GM13976 (cell line): ENCODE measurements at regions not wholly inside any gene's neighbourhood (a gene's known extent, or its start where the extent isn't known, plus 50 kb on each side); places are given as distances from the start of the nearest gene placed in this dataset.

ENCODE experiments used
- DNase-seq: peaks from one replicate; pipeline ENCODE4 v3.0.0; 2012; ENCODE audit warnings: low spot score
- in situ Hi-C: fragments of 300-500 bp; cut with MboI; formaldehyde crosslinking; loops from one replicate; pipeline ENCODE4 v1.12.0; 2022; ENCODE audit warnings: low sequenced_read_pairs, mixed read lengths, inconsistent platforms; ENCODE audit not compliant: unreplicated experiment
- TF ChIP-seq, protein P1 (sequence below): IDR thresholded peaks from 2 replicates; pipeline ENCODE4 v1.5.1; 2012; ENCODE audit warnings: borderline replicate concordance, mild to moderate bottlenecking; ENCODE audit not compliant: insufficient read depth; ENCODE audit errors: extremely low read depth, missing control alignments, control extremely low read depth

DNA sequence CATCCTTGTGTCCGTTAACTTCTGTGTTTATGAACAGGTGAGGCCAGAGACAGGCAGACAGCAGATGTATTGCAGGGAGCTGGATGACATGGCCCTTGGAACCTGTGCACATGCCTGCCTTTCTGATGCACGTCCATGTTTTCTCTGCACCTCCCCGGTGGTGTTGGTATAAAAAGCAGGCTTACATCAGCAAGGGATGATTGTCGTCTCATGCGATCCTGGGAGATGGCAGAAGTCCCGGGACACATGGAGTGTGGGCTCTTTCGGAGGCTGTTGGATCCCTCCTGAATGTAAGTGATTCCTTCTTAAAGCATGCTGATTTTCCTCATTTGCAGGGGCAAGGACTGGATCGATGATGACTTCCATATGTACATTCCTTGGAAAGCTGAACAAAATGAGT, 134.8 kb downstream of the SNRPN start:
- no peak for DNase-seq
- in situ Hi-C loops: no loop called here
- TF ChIP-seq, protein P1, sequence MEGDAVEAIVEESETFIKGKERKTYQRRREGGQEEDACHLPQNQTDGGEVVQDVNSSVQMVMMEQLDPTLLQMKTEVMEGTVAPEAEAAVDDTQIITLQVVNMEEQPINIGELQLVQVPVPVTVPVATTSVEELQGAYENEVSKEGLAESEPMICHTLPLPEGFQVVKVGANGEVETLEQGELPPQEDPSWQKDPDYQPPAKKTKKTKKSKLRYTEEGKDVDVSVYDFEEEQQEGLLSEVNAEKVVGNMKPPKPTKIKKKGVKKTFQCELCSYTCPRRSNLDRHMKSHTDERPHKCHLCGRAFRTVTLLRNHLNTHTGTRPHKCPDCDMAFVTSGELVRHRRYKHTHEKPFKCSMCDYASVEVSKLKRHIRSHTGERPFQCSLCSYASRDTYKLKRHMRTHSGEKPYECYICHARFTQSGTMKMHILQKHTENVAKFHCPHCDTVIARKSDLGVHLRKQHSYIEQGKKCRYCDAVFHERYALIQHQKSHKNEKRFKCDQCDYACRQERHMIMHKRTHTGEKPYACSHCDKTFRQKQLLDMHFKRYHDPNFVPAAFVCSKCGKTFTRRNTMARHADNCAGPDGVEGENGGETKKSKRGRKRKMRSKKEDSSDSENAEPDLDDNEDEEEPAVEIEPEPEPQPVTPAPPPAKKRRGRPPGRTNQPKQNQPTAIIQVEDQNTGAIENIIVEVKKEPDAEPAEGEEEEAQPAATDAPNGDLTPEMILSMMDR: no peak

DNA sequence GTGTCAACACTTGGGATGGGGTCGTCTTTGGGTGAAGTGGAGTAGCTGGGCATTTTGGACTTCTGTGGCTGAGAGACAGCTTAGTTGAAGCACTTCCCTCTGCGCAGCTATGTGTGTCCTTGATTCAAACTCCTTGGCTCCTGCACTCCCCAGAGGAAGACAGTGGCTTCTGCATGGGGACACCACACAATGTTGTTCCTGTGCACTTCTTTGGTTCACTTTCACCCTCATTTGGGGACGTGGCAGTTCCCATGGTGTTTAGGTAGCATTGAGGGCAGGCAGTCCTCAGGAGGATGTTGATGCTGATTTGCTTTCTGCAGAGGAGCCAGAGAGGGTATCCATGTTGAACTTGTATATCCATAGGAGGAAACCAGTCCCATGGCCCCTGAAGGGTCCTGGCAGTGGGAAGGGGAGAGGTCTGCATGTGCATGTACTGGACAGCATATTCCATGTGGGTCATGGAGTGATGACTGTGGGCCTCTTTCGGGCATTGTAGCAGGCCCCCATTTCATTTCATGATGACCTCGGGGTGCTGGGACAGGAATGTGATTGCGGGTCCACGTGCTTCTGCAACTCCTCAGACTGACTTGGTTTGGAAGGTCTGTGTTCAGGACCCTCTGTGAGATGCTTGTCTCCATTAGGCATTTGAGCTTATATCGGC, 135.4 kb downstream of the SNRPN start:
- DNase-seq: no peak
- in situ Hi-C loops: no loop called here
- TF ChIP-seq, protein P1: no peak

DNA sequence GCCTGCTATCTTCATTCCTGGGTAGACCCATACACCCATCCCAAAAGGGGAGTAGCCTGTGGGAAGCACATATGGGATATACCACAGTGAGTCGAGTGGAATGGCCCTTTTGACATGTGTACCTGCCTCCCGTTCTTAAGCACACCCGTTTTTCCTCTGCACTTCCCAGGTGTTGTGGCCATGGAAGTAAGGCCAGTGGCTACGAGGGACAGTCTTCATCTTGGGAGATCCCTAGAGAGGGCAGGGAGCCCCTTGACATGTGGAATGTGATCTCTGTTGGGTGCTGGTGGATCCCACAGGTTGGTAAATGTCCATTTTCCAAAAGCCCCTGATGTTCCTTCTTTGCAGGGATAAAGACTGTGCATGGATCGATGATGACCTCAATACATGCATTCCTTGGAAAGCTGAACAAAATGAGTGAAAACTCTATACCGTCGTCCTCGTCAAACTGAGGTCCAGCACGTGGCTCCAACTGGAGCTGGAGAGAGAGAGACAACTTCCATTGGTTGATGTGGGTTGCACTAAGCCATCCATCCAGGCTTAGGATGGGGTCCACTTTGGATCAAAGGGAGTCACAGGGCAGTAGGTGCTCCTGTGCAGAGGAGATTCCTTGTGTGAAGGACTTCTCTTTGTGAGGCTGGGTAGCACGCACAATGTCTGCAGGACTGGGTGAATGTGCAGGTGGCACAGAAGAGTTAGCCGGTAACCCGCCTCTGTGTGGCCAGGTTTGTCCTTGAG, 136.8 kb downstream of the SNRPN start:
- TF ChIP-seq, protein P1: no peak
- no peak for DNase-seq
- in situ Hi-C loops: no loop called here

DNA sequence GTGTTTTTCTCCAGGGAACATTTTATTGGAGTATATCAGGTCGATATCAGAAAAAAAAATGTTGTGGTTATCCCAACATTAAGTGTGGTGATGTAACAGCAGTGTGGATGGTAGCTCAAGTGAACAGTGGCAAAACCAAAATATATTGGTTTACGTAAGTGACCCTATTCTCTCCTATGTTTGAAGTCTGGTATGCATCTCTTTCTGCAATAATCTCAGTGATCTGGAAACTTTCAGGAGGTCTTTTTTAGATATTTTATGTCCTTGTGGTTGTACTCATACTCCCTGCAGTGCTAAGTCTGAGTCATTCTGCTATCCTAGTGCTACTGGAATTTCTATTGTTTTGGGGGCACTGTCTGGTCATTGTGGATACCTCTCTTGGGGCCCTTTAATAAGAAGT, 137.9 kb downstream of the SNRPN start:
- in situ Hi-C loops: no loop called here

DNA sequence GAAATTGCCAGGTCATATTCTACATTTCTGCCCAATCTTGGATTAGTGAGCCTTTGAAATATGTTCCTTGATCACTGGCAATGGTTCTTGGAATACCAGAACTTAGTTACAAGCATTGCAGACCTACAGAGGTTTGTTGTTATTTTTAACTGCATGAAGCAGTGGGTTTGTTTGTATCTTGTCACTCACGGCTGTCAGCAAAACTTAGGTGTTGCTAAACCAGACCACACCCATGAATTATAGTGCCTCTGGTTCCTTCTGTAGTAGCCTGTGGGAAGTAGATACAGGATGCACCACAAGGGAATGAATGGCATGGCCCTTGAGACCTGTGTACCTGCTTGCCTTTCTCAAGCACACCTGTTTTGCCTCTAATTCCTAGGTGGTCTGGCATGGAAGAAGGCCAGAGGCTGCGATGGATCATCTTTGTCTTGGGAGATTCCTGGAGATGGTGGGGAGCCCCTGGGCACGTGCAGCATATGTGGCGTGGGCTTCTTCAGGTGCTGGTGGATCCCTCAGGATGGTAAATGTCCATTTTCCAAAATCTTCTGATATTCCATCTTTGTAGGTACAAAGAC, 138.8 kb downstream of the SNRPN start:
- TF ChIP-seq, protein P1: no peak
- in situ Hi-C loops: no loop called here
- no peak for DNase-seq

More for the DNA sequence above, 137.9 kb downstream of the SNRPN start:
- DNase-seq: no peak
- TF ChIP-seq, protein P1: no peak

DNA sequence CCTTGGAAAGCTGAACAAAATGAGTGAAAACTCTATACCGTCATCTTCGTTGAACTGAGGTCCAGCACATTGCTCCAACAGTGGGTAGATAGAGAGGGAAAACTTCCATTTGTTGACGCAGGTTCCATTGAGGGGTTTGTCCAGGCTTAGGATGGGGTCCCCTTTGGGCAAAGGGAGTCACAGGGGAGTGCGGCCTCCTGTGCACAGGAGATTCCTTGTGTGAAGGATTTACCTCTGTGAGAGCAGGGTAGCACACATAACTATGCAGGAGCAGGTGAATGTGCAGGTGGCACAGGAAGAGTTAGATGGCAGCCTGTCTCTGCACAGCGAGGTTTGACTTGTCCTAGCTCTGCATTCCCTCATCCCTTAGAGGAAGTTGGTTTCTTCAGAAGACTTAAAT, 139.3 kb downstream of the SNRPN start:
- in situ Hi-C loops: no loop called here
- TF ChIP-seq, protein P1: no peak
- no peak for DNase-seq
